ENCODE measurements at regions not wholly inside any gene's neighbourhood (a gene's known extent, or its start where the extent isn't known, plus 50 kb on each side); places are given as distances from the start of the nearest gene placed in this dataset.
"Not testable (repeated sequence)": the region's sequence is repeated elsewhere in the genome, so short reads cannot be mapped to it uniquely, and the experiment has no call there.

DNA sequence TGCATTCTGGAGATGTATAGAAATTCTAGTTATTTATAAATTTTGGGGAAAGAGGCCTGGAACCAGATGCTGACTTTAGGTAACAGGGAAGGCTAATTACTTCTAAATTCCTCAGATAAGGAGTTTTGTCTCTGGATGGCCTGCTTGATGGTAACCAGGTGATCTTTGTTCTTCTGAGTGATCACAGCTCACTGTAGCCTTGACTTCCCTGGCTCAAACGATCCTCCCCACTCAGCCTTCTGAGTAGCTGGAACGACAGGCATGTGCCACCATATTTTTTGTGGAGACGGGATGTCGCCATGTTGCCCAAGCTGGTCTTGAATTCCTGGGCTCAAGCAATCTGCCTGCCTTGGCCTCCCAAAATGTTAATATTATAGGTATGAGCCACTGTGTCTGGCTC lies 54.4 kb upstream of the MSH6 start:
- no peaks in the 10 kb centered on the region for H3K4me1 Mint-ChIP-seq (ENCODE audit: low read depth)
- TF ChIP-seq, protein P1, sequence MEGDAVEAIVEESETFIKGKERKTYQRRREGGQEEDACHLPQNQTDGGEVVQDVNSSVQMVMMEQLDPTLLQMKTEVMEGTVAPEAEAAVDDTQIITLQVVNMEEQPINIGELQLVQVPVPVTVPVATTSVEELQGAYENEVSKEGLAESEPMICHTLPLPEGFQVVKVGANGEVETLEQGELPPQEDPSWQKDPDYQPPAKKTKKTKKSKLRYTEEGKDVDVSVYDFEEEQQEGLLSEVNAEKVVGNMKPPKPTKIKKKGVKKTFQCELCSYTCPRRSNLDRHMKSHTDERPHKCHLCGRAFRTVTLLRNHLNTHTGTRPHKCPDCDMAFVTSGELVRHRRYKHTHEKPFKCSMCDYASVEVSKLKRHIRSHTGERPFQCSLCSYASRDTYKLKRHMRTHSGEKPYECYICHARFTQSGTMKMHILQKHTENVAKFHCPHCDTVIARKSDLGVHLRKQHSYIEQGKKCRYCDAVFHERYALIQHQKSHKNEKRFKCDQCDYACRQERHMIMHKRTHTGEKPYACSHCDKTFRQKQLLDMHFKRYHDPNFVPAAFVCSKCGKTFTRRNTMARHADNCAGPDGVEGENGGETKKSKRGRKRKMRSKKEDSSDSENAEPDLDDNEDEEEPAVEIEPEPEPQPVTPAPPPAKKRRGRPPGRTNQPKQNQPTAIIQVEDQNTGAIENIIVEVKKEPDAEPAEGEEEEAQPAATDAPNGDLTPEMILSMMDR (IDR thresholded peaks at IDR 0.05; ENCODE audit: unreplicated experiment) = no peak
- no peaks in the 10 kb centered on the region for H3K27me3 Mint-ChIP-seq
- peaks cover 10% of the 10 kb centered on the region for H3K9me3 Mint-ChIP-seq (ENCODE audit: low read depth)
- no peak overlapping the region for H3K4me3 Mint-ChIP-seq (ENCODE audit: low read depth)
- H3K27ac Mint-ChIP-seq = no peak overlapping the region
- peaks cover 5% of the 10 kb centered on the region for H3K36me3 Mint-ChIP-seq (ENCODE audit: insufficient read depth)
- DNase-seq (ENCODE audit: low spot score, unreplicated experiment) = no peak

DNA sequence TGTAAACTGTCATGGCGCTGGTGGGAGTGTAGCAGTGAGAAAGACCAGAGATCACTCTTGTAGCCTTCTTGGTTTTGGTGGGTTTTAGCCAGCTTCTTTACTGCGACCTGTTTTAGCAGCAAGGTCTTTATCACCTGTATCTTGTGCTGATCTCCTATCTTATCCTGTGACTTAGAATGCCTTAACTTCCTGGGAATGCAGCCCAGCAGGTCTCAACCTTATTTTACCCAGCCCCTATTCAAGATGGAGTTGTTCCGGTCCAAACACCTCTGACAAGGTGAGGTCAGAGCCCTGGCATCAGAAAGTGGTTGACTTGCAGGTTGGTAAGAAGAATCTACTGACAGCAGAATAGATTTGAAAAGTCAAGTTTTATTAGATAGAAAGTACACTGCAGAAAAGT lies 55.0 kb upstream of the MSH6 start:
- H3K9me3 Mint-ChIP-seq (ENCODE audit: low read depth) = peaks cover 10% of the 10 kb centered on the region
- no peak overlapping the region for H3K27ac Mint-ChIP-seq
- H3K4me1 Mint-ChIP-seq (ENCODE audit: low read depth) = no peaks in the 10 kb centered on the region
- DNase-seq (ENCODE audit: low spot score, unreplicated experiment) = no peak
- peaks cover 5% of the 10 kb centered on the region for H3K36me3 Mint-ChIP-seq (ENCODE audit: insufficient read depth)
- no peak overlapping the region for H3K4me3 Mint-ChIP-seq (ENCODE audit: low read depth)
- TF ChIP-seq, protein P1 (IDR thresholded peaks at IDR 0.05; ENCODE audit: unreplicated experiment) = no peak
- no peaks in the 10 kb centered on the region for H3K27me3 Mint-ChIP-seq

DNA sequence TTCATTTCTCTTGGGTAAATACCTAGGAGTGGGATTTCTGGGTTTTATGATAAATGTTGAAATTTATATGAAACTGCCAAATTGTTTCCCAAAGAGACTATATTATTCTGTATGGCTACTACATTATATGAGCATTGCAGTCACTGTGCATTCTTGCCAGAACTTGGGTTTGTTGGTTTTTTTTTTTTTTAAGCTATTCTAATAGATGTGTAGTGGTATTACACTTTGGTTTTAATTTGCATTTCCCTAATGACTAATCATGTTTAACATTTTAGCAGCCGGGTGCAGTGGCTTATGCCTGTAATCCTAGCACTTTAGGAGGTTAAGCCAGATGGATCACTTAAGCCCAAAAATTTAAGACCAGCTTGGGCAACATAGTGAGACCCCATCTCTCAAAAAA lies 56.0 kb upstream of the MSH6 start:
- not testable (repeated sequence) for H3K36me3 Mint-ChIP-seq (ENCODE audit: insufficient read depth); H3K4me1 Mint-ChIP-seq (ENCODE audit: low read depth); H3K4me3 Mint-ChIP-seq (ENCODE audit: low read depth)

DNA sequence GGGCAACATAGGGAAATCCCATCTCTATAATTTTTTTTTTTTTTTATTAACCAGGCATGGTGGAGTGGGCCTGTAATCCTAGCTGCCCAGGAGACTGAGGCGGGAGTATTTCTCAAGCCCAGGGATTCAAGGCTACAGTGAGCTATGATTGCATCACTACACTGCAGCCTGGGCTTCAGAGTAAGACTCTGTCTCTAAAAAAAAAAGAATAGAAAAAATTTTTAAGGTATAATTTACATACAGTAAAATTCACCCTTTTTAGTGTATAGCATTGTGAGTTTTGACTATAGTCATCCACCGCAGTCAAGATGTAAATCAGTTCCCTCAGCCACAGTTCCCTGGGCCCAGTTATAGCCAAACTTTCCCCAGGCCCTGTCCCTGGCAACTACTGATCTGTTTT lies 57.1 kb upstream of the MSH6 start:
- Mint-ChIP-seq H3K36me3 (ENCODE audit: insufficient read depth) (peaks cover 5% of the 10 kb centered on the region), H3K27ac (no peak overlapping the region), H3K9me3 (ENCODE audit: low read depth) (peaks cover 10% of the 10 kb centered on the region), H3K4me1 (ENCODE audit: low read depth) (no peaks in the 10 kb centered on the region), H3K27me3 (no peaks in the 10 kb centered on the region), H3K4me3 (ENCODE audit: low read depth) (no peak overlapping the region)
- TF ChIP-seq, protein P1 (IDR thresholded peaks at IDR 0.05; ENCODE audit: unreplicated experiment) = no peak
- no peak for DNase-seq (ENCODE audit: low spot score, unreplicated experiment)

More for the DNA sequence above, 56.0 kb upstream of the MSH6 start:
- not testable (repeated sequence) for H3K27ac Mint-ChIP-seq; DNase-seq (ENCODE audit: low spot score, unreplicated experiment); H3K27me3 Mint-ChIP-seq; H3K9me3 Mint-ChIP-seq (ENCODE audit: low read depth)

DNA sequence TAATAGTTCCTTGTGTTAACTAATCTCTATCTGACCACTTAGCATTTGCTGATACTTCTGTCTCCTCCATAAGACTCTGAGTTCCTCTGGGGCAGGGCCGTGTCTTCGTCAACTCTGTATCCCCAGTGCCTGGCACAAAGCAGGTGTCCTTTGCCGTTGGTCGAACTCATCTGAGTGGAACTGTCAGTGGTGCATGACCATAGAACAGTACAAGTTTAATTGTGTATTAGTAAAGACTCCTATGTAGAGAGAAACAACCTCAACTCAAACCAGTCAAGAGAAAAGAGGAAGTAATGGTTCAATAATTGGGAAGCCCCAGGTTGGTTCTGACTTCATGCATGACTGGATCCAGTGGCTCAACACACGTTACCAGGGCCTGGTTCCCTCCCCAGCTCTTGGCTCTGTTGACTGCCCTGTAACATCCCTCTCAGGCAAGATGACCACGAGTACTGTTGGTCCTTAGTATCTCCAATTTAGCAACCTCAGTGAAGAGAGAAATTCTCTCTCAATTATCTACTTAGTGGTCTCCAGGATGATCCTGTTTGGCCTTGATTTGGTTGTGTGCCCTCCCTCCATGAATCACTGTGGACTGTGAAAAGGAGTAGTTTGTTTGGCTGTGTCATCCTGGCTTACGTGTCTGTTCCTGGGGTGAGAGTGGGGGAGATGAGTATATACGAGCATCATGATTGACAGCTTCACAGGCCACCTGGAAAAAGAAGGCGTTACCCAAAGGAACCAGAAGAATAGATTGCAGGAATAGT lies 58.5 kb upstream of the MSH6 start:
- TF ChIP-seq, protein P1 (IDR thresholded peaks at IDR 0.05; ENCODE audit: unreplicated experiment) = no peak
- no peak overlapping the region for H3K4me3 Mint-ChIP-seq (ENCODE audit: low read depth)
- H3K27me3 Mint-ChIP-seq = no peaks in the 10 kb centered on the region
- H3K36me3 Mint-ChIP-seq (ENCODE audit: insufficient read depth) = peaks cover 2% of the 10 kb centered on the region
- no peak for DNase-seq (ENCODE audit: low spot score, unreplicated experiment)
- no peaks in the 10 kb centered on the region for H3K4me1 Mint-ChIP-seq (ENCODE audit: low read depth)
- H3K27ac Mint-ChIP-seq = no peak overlapping the region
- peaks cover 6% of the 10 kb centered on the region for H3K9me3 Mint-ChIP-seq (ENCODE audit: low read depth)

DNA sequence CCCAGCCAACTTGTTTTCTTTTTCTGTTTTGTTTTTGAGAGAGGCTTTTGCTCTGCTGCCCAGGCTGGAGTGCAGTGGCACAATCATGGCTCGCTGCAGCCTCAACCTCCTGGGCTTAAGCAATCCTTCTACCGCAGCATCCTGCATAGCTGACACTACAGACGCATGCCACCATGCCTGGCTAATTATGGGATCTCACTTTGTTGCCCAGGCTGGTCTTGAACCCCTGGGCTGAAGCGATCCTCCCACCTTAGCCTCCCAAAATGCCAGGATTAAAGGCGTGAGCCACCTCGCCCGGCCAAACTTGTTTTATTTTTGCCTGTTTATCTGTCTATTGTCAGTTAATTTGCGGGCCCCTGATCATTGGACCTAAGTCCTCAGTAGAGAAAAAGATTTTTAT lies 61.6 kb upstream of the MSH6 start:
- no peak overlapping the region for H3K4me3 Mint-ChIP-seq (ENCODE audit: low read depth)
- H3K27ac Mint-ChIP-seq = no peak overlapping the region
- TF ChIP-seq, protein P1 (IDR thresholded peaks at IDR 0.05; ENCODE audit: unreplicated experiment) = no peak
- H3K4me1 Mint-ChIP-seq (ENCODE audit: low read depth) = no peaks in the 10 kb centered on the region
- peaks cover 3% of the 10 kb centered on the region for H3K27me3 Mint-ChIP-seq
- DNase-seq (ENCODE audit: low spot score, unreplicated experiment) = no peak
- no peaks in the 10 kb centered on the region for H3K36me3 Mint-ChIP-seq (ENCODE audit: insufficient read depth)
- peaks cover 7% of the 10 kb centered on the region for H3K9me3 Mint-ChIP-seq (ENCODE audit: low read depth)
